ENCODE measurements at regions not wholly inside any gene's neighbourhood (a gene's known extent, or its start where the extent isn't known, plus 50 kb on each side); places are given as distances from the start of the nearest gene placed in this dataset.

DNA sequence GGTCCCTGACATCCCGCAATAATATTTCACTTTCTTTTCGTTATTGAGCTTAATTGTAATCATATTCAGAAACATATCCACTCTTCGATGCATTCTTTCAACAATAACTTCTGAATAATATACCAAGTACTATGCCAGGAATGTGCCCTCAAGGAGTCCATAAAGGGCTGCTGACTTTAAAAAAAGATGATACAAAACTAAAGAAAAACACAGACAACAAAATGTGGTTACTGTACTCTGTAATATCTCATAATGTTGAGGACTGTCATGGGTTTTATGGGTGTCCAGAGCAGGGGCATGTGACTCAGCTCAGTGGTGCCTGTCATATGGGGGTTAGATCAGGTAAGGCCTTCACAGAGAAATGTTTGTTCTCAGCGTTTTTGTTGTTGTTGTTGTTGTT is 73.7 kb downstream of the ARL4A start:
- H3K9me3 ChIP-seq (ENCODE audit: control insufficient read depth in 1 of 2, low read length in 2 of 2) = no peaks in the 10 kb centered on the region
- H3K4me3 ChIP-seq (ENCODE audit: low read depth in 1 of 2, low read length in 2 of 2) = no peak overlapping the region
- no peaks in the 10 kb centered on the region for H3K27me3 ChIP-seq (ENCODE audit: control insufficient read depth in 1 of 2, insufficient read depth in 2 of 2, low read length in 2 of 2)
- H3K27ac ChIP-seq (ENCODE audit: low read depth, low read length) = no peak overlapping the region
- H3K9ac ChIP-seq (ENCODE audit: low read depth in 1 of 2, low read length in 2 of 2) = no peak overlapping the region
- no peaks in the 10 kb centered on the region for H3K4me1 ChIP-seq (ENCODE audit: control insufficient read depth in 1 of 2, insufficient read depth in 2 of 2, low read length in 2 of 2)
- no peaks in the 10 kb centered on the region for H3K36me3 ChIP-seq (ENCODE audit: control insufficient read depth in 1 of 2, insufficient read depth in 2 of 2, low read length in 2 of 2)

DNA sequence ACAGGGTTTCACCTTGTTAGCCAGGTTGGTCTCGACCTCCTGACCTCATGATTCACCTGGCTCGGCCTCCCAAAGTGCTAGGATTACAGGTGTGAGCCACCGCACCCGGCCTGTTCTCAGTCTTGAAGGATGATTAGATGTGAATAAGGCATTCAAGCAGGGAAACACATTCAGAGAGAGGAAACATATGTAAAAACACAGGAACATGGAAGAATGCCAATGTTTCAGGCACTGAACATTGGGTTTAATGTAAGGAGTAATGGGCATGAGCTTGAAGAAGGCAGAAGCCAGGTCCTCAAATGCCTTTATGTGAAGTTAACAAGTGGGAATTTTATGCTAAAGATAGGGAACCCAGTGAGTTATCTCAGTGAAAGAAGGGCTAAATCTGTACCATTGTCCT is 74.3 kb downstream of the ARL4A start:
- H3K4me3 ChIP-seq (ENCODE audit: low read depth in 1 of 2, low read length in 2 of 2) = no peak overlapping the region
- no peak overlapping the region for H3K27ac ChIP-seq (ENCODE audit: low read depth, low read length)

DNA sequence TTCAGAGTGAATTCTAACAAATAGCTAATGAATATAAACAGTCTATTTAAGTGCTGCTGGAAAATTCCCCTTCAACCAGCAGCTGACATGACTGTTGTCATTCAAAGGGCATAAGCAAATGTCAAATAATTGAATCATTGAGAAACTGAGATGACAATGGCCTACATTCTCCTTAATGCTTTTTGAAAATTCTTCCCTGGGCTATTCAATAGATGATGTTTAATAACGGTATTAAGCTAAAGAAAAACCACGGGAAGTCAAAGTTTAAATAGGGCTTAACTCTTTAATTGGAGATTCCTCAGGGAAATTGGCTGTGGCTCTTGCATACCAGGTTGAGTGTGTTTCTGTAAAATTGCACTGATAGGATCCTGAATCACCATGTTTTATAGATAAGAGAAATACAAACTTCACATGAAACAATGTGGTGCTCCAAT is 77.0 kb downstream of the ARL4A start:
- H3K9ac ChIP-seq (ENCODE audit: low read depth in 1 of 2, low read length in 2 of 2) = no peak overlapping the region
- H3K36me3 ChIP-seq (ENCODE audit: control insufficient read depth in 1 of 2, insufficient read depth in 2 of 2, low read length in 2 of 2) = no peaks in the 10 kb centered on the region
- no peaks in the 10 kb centered on the region for H3K9me3 ChIP-seq (ENCODE audit: control insufficient read depth in 1 of 2, low read length in 2 of 2)
- no peaks in the 10 kb centered on the region for H3K4me1 ChIP-seq (ENCODE audit: control insufficient read depth in 1 of 2, insufficient read depth in 2 of 2, low read length in 2 of 2)
- no peaks in the 10 kb centered on the region for H3K27me3 ChIP-seq (ENCODE audit: control insufficient read depth in 1 of 2, insufficient read depth in 2 of 2, low read length in 2 of 2)
- no peak overlapping the region for H3K4me3 ChIP-seq (ENCODE audit: low read depth in 1 of 2, low read length in 2 of 2)
- no peak overlapping the region for H3K27ac ChIP-seq (ENCODE audit: low read depth, low read length)

More for the DNA sequence above, 74.3 kb downstream of the ARL4A start:
- Histone ChIP-seq H3K9ac (ENCODE audit: low read depth in 1 of 2, low read length in 2 of 2) (no peak overlapping the region), H3K4me1 (ENCODE audit: control insufficient read depth in 1 of 2, insufficient read depth in 2 of 2, low read length in 2 of 2) (no peaks in the 10 kb centered on the region), H3K9me3 (ENCODE audit: control insufficient read depth in 1 of 2, low read length in 2 of 2) (no peaks in the 10 kb centered on the region), H3K27me3 (ENCODE audit: control insufficient read depth in 1 of 2, insufficient read depth in 2 of 2, low read length in 2 of 2) (no peaks in the 10 kb centered on the region), H3K36me3 (ENCODE audit: control insufficient read depth in 1 of 2, insufficient read depth in 2 of 2, low read length in 2 of 2) (no peaks in the 10 kb centered on the region)

DNA sequence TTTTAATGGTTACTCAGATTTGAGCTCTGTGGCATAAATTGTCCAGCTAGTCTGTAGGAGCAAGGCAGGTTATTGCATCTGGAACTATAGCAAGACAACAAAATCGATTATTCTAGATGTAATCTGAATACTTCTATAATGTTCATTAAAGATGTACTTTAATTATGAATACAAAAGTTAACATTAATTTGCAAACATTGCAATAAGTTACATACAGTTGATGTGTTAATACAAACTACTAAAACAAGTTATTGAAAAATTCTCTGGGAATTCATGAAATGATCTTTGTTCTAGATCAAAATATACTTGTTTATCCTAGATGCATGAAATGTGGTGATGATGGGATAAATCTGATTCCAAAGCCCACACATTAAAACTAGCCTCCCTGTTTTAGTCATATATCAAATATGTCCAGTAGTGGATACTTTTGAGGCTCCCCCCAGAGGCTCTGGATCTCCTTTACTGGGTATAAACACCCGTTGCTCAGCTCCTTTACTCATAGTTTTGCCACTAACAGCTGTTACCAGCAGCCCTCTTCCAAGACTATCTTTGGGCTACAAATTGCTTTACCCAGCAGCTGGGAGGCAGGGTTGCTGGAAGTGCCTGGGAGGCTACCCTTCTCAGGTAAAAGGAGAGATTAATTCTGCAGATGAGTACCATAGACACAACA is 78.1 kb downstream of the ARL4A start:
- Histone ChIP-seq H3K36me3 (ENCODE audit: control insufficient read depth in 1 of 2, insufficient read depth in 2 of 2, low read length in 2 of 2) (no peaks in the 10 kb centered on the region), H3K4me1 (ENCODE audit: control insufficient read depth in 1 of 2, insufficient read depth in 2 of 2, low read length in 2 of 2) (peaks cover 0 to 7% of the 10 kb centered on the region in 2 donors)

GRCh38 chr7:12766416-12766815 is 79.0 kb downstream of the ARL4A start:
- Histone ChIP-seq H3K27me3 (ENCODE audit: control insufficient read depth in 1 of 2, insufficient read depth in 2 of 2, low read length in 2 of 2) (no peaks in the 10 kb centered on the region), H3K9me3 (ENCODE audit: control insufficient read depth in 1 of 2, low read length in 2 of 2) (no peaks in the 10 kb centered on the region), H3K9ac (ENCODE audit: low read depth in 1 of 2, low read length in 2 of 2) (no peak overlapping the region), H3K4me1 (ENCODE audit: control insufficient read depth in 1 of 2, insufficient read depth in 2 of 2, low read length in 2 of 2) (peaks cover 1 to 16% of the 10 kb centered on the region in 2 donors), H3K4me3 (ENCODE audit: low read depth in 1 of 2, low read length in 2 of 2) (no peak overlapping the region), H3K36me3 (ENCODE audit: control insufficient read depth in 1 of 2, insufficient read depth in 2 of 2, low read length in 2 of 2) (no peaks in the 10 kb centered on the region), H3K27ac (ENCODE audit: low read depth, low read length) (no peak overlapping the region)

More for the DNA sequence above, 78.1 kb downstream of the ARL4A start:
- Histone ChIP-seq H3K9me3 (ENCODE audit: control insufficient read depth in 1 of 2, low read length in 2 of 2) (no peaks in the 10 kb centered on the region), H3K27ac (ENCODE audit: low read depth, low read length) (no peak overlapping the region), H3K27me3 (ENCODE audit: control insufficient read depth in 1 of 2, insufficient read depth in 2 of 2, low read length in 2 of 2) (no peaks in the 10 kb centered on the region), H3K4me3 (ENCODE audit: low read depth in 1 of 2, low read length in 2 of 2) (no peak overlapping the region), H3K9ac (ENCODE audit: low read depth in 1 of 2, low read length in 2 of 2) (no peak overlapping the region)

DNA sequence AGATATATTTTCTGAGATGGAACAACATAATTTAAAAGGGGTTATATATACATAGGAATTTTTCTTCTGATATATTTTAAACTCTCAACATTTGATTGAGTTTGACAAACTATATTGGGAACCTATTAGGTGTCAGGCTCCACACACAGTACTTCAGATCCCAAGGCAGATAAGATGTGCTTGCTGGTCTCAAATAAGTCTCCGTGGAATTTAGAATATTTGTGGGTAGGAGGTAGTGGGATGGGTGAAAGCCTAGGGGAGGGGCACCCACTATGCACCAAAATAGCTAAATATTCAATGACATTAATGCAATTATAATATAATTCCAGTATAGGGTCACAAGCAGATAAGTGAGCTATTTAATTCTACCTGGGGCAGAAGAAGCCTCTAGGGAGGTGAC is 81.5 kb downstream of the ARL4A start:
- H3K4me1 ChIP-seq (ENCODE audit: control insufficient read depth in 1 of 2, insufficient read depth in 2 of 2, low read length in 2 of 2) = peaks cover 6 to 25% of the 10 kb centered on the region in 2 donors
- H3K27me3 ChIP-seq (ENCODE audit: control insufficient read depth in 1 of 2, insufficient read depth in 2 of 2, low read length in 2 of 2) = no peaks in the 10 kb centered on the region
- no peak overlapping the region for H3K4me3 ChIP-seq (ENCODE audit: low read depth in 1 of 2, low read length in 2 of 2)
- no peaks in the 10 kb centered on the region for H3K9me3 ChIP-seq (ENCODE audit: control insufficient read depth in 1 of 2, low read length in 2 of 2)
- no peaks in the 10 kb centered on the region for H3K36me3 ChIP-seq (ENCODE audit: control insufficient read depth in 1 of 2, insufficient read depth in 2 of 2, low read length in 2 of 2)
- H3K27ac ChIP-seq (ENCODE audit: low read depth, low read length) = no peak overlapping the region
- no peak overlapping the region for H3K9ac ChIP-seq (ENCODE audit: low read depth in 1 of 2, low read length in 2 of 2)

DNA sequence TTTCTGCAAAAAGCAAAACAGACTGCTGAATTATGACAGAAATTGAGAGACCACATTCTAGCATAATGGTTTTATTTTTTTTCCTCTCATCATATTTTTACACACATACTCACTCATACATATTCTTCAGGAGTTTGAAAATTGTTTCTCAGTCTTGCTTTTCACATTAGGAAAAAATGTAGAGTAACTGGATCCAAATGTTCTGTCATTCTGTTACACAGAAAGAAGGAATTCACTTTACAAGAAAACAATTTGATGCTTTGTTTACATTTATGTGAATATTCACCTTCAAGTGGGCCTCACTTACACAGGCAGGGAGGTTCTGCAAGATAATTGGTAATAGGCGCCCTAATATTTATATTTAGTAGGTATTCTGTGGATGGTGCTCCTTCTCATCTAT is 82.0 kb downstream of the ARL4A start:
- no peaks in the 10 kb centered on the region for H3K27me3 ChIP-seq (ENCODE audit: control insufficient read depth in 1 of 2, insufficient read depth in 2 of 2, low read length in 2 of 2)
- H3K9me3 ChIP-seq (ENCODE audit: control insufficient read depth in 1 of 2, low read length in 2 of 2) = no peaks in the 10 kb centered on the region
- H3K27ac ChIP-seq (ENCODE audit: low read depth, low read length) = no peak overlapping the region
- no peaks in the 10 kb centered on the region for H3K36me3 ChIP-seq (ENCODE audit: control insufficient read depth in 1 of 2, insufficient read depth in 2 of 2, low read length in 2 of 2)
- H3K4me1 ChIP-seq (ENCODE audit: control insufficient read depth in 1 of 2, insufficient read depth in 2 of 2, low read length in 2 of 2) = peaks cover 6 to 25% of the 10 kb centered on the region in 2 donors
- no peak overlapping the region for H3K9ac ChIP-seq (ENCODE audit: low read depth in 1 of 2, low read length in 2 of 2)
- H3K4me3 ChIP-seq (ENCODE audit: low read depth in 1 of 2, low read length in 2 of 2) = no peak overlapping the region

DNA sequence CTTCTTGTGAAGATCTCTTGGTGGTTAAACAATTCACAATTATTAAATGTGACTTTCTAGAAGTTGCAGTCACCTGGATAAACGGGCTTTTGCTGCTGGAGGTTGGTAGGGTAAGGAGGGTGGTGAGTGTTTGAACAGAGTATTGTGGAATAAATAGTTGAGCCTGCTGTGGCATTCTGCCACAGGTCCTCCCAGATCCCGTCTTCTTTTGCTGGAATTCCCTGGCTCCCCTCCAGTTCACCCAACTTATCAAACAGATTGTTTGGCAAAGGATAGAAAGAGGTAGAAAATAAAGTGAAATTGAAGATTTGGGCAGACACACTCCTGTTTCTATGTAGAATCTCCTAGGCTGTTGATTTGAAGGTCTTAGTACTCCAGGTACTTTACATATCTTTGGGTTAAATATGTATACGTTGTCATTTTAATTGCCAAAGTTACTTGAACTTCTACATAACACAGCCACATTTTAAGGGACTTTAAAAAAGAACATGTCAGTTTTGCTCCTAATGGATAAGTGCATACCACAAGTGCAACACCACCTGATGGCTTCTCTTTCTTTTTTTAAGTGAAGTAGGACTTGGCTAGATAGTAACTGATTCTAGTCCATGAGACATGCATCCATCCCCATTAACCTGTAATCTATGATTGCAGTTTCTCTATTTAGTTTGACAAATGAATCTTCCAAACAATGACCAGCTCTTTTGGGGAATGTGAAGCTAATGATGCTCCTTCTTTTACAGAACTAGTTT is 83.0 kb downstream of the ARL4A start:
- Histone ChIP-seq H3K27me3 (ENCODE audit: control insufficient read depth in 1 of 2, insufficient read depth in 2 of 2, low read length in 2 of 2) (no peaks in the 10 kb centered on the region), H3K36me3 (ENCODE audit: control insufficient read depth in 1 of 2, insufficient read depth in 2 of 2, low read length in 2 of 2) (no peaks in the 10 kb centered on the region), H3K9ac (ENCODE audit: low read depth in 1 of 2, low read length in 2 of 2) (no peak overlapping the region), H3K27ac (ENCODE audit: low read depth, low read length) (no peak overlapping the region), H3K4me3 (ENCODE audit: low read depth in 1 of 2, low read length in 2 of 2) (peak overlapping the region in 1 of 2 donors; percentile 8), H3K4me1 (ENCODE audit: control insufficient read depth in 1 of 2, insufficient read depth in 2 of 2, low read length in 2 of 2) (peaks cover 6 to 25% of the 10 kb centered on the region in 2 donors), H3K9me3 (ENCODE audit: control insufficient read depth in 1 of 2, low read length in 2 of 2) (no peaks in the 10 kb centered on the region)

DNA sequence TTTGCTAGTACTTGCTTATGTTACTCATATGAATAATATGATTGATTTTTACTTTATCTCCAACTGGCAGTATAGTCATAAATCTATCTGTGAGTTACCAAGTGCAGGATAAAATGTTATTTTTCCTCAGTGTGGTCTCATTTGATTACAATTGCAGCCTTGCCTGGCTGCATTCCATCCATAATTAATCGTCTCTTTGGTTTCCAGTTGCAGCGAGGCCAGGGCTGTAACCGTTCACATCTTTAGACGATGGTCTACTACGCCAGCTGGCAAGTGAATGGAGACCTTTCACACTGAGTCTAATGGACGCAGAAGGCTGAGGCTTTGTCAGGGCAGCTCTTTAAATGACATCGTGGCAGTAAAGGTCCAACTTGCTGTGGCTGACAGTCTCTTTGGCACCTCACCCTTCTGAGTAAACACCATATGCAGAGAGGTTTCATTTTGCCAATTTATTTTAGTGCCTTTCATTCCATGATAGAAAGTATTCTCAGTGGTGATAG is 84.0 kb downstream of the ARL4A start:
- no peak overlapping the region for H3K27ac ChIP-seq (ENCODE audit: low read depth, low read length)
- peak overlapping the region in 1 of 2 donors; percentile 21 for H3K9ac ChIP-seq (ENCODE audit: low read depth in 1 of 2, low read length in 2 of 2)
- no peaks in the 10 kb centered on the region for H3K9me3 ChIP-seq (ENCODE audit: control insufficient read depth in 1 of 2, low read length in 2 of 2)
- H3K4me1 ChIP-seq (ENCODE audit: control insufficient read depth in 1 of 2, insufficient read depth in 2 of 2, low read length in 2 of 2) = peaks cover 6 to 25% of the 10 kb centered on the region in 2 donors
- peak overlapping the region; percentile 21 to 56 for H3K4me3 ChIP-seq (ENCODE audit: low read depth in 1 of 2, low read length in 2 of 2)
- no peaks in the 10 kb centered on the region for H3K36me3 ChIP-seq (ENCODE audit: control insufficient read depth in 1 of 2, insufficient read depth in 2 of 2, low read length in 2 of 2)
- H3K27me3 ChIP-seq (ENCODE audit: control insufficient read depth in 1 of 2, insufficient read depth in 2 of 2, low read length in 2 of 2) = no peaks in the 10 kb centered on the region

GRCh38 chr7:12772768-12773167 is 85.3 kb downstream of the ARL4A start:
- Histone ChIP-seq H3K9me3 (ENCODE audit: control insufficient read depth in 1 of 2, low read length in 2 of 2) (no peaks in the 10 kb centered on the region), H3K36me3 (ENCODE audit: control insufficient read depth in 1 of 2, insufficient read depth in 2 of 2, low read length in 2 of 2) (no peaks in the 10 kb centered on the region), H3K4me3 (ENCODE audit: low read depth in 1 of 2, low read length in 2 of 2) (no peak overlapping the region), H3K27me3 (ENCODE audit: control insufficient read depth in 1 of 2, insufficient read depth in 2 of 2, low read length in 2 of 2) (no peaks in the 10 kb centered on the region), H3K27ac (ENCODE audit: low read depth, low read length) (no peak overlapping the region), H3K4me1 (ENCODE audit: control insufficient read depth in 1 of 2, insufficient read depth in 2 of 2, low read length in 2 of 2) (peaks cover 6 to 25% of the 10 kb centered on the region in 2 donors), H3K9ac (ENCODE audit: low read depth in 1 of 2, low read length in 2 of 2) (no peak overlapping the region)

All from duodenal mucosa (tissue), 2 donors.